ENCODE measurements at regions not wholly inside any gene's neighbourhood (a gene's known extent, or its start where the extent isn't known, plus 50 kb on each side); places are given as distances from the start of the nearest gene placed in this dataset.

DNA sequence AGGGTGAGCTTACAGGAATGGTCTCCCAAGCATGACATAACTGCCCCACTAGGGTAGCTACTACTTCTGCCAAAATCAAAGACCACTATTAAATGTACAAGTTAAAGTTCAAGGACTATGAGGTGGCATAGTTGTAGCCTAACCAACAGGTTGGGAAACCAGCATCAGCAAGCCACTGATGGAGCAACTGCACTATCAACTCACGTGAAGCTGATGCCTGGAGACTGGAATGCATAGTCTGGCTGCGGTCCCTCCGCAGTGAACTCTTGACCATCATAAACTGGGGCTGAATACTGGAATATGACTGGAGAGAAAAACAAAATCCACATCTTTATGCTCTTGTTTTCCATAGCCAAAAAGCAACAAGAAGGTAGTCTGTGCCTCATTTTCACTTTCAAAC is 541.4 kb downstream of the DNAJB9 start:
- TF ChIP-seq, protein P1, sequence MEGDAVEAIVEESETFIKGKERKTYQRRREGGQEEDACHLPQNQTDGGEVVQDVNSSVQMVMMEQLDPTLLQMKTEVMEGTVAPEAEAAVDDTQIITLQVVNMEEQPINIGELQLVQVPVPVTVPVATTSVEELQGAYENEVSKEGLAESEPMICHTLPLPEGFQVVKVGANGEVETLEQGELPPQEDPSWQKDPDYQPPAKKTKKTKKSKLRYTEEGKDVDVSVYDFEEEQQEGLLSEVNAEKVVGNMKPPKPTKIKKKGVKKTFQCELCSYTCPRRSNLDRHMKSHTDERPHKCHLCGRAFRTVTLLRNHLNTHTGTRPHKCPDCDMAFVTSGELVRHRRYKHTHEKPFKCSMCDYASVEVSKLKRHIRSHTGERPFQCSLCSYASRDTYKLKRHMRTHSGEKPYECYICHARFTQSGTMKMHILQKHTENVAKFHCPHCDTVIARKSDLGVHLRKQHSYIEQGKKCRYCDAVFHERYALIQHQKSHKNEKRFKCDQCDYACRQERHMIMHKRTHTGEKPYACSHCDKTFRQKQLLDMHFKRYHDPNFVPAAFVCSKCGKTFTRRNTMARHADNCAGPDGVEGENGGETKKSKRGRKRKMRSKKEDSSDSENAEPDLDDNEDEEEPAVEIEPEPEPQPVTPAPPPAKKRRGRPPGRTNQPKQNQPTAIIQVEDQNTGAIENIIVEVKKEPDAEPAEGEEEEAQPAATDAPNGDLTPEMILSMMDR (IDR thresholded peaks at IDR 0.05; ENCODE audit: control insufficient read depth, insufficient read depth, low read depth, low read length, missing control alignments), result no peak
- H3K4me3 ChIP-seq (ENCODE audit: control insufficient read depth, low read depth, low read length), result no peak overlapping the region
- no peak for DNase-seq (ENCODE audit: low read depth)

DNA sequence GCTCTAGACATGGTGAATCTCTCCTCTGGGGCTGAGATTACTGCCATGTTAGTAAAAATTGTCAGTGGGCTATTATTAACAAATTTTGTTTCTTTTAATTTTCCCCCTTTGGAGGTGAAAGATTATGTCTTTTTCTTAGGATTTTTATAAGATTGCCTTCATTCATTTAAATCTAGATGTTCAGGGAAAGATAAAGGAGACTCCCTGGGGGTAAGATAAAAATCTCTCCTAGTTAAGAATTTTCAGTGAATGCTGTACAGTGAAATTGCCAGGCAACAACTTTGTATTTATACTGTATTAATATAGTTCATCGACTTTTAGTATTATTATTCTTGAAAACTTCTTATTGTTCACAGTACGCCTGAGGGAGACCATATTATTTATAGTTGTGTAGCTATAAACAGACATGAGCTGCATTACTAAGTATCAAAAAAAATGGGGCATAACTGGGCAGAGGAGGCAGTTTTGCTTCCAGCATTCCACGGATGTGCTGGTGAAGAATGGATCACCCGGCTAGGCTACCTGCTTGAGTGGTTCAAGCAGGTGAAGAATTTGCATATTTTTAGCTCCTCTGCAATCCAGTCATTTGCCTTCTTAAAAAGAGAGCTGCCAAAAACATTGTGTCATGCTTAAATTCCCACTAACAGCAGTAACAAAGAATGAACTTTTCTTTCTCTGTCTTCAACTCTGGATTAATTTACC is 552.1 kb downstream of the DNAJB9 start:
- no peak overlapping the region for H3K4me3 ChIP-seq (ENCODE audit: control insufficient read depth, low read depth, low read length)
- TF ChIP-seq, protein P1 (IDR thresholded peaks at IDR 0.05; ENCODE audit: control insufficient read depth, insufficient read depth, low read depth, low read length, missing control alignments), result no peak
- DNase-seq (ENCODE audit: low read depth), result no peak

DNA sequence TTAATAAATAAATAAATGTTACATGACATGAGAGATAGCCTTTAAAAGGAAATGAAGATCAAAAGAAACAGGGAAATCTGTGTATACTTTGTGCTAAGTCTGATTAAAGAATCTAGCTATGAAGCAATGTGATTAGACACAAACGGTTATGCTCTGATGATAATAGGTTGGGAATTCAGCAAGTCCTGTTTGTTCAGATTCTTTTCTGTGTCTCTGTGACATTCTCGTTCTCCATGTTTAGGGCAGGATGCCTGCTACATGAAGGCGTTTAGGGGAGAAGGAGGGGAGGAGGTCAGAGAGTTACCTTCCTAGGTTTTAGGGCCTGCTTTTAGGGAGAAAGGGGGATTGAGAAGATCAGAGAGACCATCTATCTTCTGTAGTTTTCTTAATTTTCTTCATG is 555.3 kb downstream of the DNAJB9 start:
- H3K4me3 ChIP-seq (ENCODE audit: control insufficient read depth, low read depth, low read length), result no peak overlapping the region
- DNase-seq (ENCODE audit: low read depth), result no peak
- TF ChIP-seq, protein P1 (IDR thresholded peaks at IDR 0.05; ENCODE audit: control insufficient read depth, insufficient read depth, low read depth, low read length, missing control alignments), result no peak

DNA sequence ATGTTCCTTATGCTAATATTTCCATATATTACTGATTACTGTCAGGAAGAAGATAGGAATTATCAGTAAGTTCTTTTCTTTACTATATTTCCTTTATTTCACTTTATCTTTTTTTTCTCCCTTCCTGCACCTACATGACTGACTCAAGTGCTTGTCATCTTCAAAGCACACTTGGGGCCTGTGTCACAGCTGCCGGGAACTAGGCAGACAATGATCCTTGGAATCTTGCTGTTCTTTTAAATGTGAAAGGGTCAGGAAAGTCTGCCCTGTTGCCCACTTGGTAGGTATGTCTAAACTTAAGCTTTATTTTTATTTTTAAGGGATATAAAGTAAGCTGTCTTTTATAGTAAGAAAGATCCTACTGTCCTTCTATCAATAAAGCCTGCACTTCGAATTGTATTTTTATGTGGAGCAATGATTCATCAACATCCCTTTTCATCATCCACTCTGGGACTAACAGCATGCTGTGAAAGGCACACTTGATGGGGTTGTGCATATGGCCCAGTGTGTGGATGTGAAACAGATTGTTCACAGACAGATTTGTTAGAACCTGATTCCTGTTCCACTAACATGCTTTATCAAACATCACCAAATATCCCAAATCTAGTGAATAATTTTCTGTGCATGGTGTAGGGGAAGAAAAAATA is 556.9 kb downstream of the DNAJB9 start:
- no peak for DNase-seq (ENCODE audit: low read depth)
- TF ChIP-seq, protein P1 (IDR thresholded peaks at IDR 0.05; ENCODE audit: control insufficient read depth, insufficient read depth, low read depth, low read length, missing control alignments), result no peak
- H3K4me3 ChIP-seq (ENCODE audit: control insufficient read depth, low read depth, low read length), result no peak overlapping the region

DNA sequence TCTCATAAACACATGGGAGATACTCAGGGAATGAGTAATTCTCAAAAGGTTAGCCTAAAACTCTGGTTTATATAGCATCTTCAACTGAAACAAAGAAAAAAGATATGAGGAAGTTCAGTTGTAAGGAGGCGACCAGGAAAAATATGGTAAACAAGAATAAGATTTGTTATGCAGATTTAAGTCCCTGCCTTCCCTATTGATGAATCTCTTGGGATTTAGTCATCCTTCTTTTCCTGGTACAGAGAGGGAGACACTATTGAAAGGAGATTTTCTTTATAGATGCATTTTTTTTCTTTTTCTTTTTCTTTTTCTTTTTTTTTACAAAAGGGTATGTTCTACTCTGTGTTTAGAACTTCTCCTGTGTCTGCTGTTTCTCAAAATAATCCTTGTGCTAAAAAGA is 557.5 kb downstream of the DNAJB9 start:
- no peak for DNase-seq (ENCODE audit: low read depth)
- H3K4me3 ChIP-seq (ENCODE audit: control insufficient read depth, low read depth, low read length), result no peak overlapping the region
- TF ChIP-seq, protein P1 (IDR thresholded peaks at IDR 0.05; ENCODE audit: control insufficient read depth, insufficient read depth, low read depth, low read length, missing control alignments), result no peak

DNA sequence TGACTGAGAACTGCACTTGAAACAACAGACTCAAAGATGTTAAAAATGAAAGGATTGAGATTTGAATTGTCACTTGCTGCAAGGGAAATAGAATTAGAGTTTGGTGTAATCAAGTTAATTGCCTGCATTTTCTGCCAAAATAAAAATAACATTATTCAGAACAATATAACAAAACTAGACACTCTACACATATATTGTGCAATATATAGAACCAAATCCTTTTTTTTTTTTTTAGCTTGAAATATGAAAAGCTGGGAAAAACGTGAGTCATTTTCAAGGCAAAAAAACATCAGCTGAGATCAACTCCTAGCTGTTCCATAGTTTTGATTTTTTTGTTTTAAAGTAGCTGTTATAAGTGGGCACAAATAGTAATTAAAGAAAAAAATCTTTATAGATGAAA is 561.5 kb downstream of the DNAJB9 start:
- DNase-seq (ENCODE audit: low read depth), result no peak
- no peak overlapping the region for H3K4me3 ChIP-seq (ENCODE audit: control insufficient read depth, low read depth, low read length)
- TF ChIP-seq, protein P1 (IDR thresholded peaks at IDR 0.05; ENCODE audit: control insufficient read depth, insufficient read depth, low read depth, low read length, missing control alignments), result no peak

Data from AG09309 (cell line).